Neural cell (in vitro differentiated cells): ENCODE measurements at regions not wholly inside any gene's neighbourhood (a gene's known extent, or its start where the extent isn't known, plus 50 kb on each side); places are given as distances from the start of the nearest gene placed in this dataset.

Source experiments
- H2AFZ ChIP-seq: fragments of 200-600, 300-800 bp; sonication (generic), shearing (Covaris generic); 2 replicates; pipeline ENCODE4 v1.6.0; 2014; ENCODE audit warnings: low read depth, mild to moderate bottlenecking, antibody characterized with exemption, low read length, moderate library complexity
- H3F3A ChIP-seq: fragments of 200-600 bp; shearing (Covaris generic); 2 replicates; pipeline ENCODE4 v1.6.1; 2016; ENCODE audit warnings: mild to moderate bottlenecking, moderate library complexity, mixed read lengths, antibody characterized with exemption, low read length; ENCODE audit not compliant: insufficient read depth, poor library complexity, severe bottlenecking
- H3K27ac ChIP-seq: fragments of 200-600, 300-800 bp; sonication (generic), shearing (Covaris generic); 2 replicates; pipeline ENCODE4 v1.5.1; 2014; ENCODE audit warnings: mild to moderate bottlenecking, low read length, moderate library complexity
- H3K27me3 ChIP-seq: fragments of 300-800, 200-600 bp; sonication (generic), shearing (Covaris generic); 2 replicates; pipeline ENCODE4 v1.6.0; 2014; ENCODE audit warnings: mild to moderate bottlenecking, low read depth, low read length, moderate library complexity; ENCODE audit not compliant: insufficient read depth
- H3K36me3 ChIP-seq: fragments of 300-800, 200-600 bp; sonication (generic), shearing (Covaris generic); 2 replicates; pipeline ENCODE4 v1.5.1; 2014; ENCODE audit warnings: mild to moderate bottlenecking, antibody characterized with exemption, low read length, moderate library complexity; ENCODE audit not compliant: insufficient read depth
- H3K4me2 ChIP-seq: fragments of 300-800, 200-600 bp; sonication (generic), shearing (Covaris generic); 2 replicates; pipeline ENCODE4 v1.6.0; 2014; ENCODE audit warnings: mild to moderate bottlenecking, low read length
- H3K4me3 ChIP-seq: fragments of 300-800, 200-600 bp; sonication (generic), shearing (Covaris generic); 2 replicates; pipeline ENCODE4 v1.5.1; 2014; ENCODE audit warnings: mild to moderate bottlenecking, low read length, moderate library complexity
- H3K79me2 ChIP-seq: fragments of 200-600 bp; shearing (Covaris generic); replicated peaks from 2 replicates; pipeline ENCODE4 v1.6.0; 2014; ENCODE audit warnings: mild to moderate bottlenecking, low read length, moderate library complexity; ENCODE audit not compliant: insufficient read depth
- H3K9ac ChIP-seq: fragments of 300-800, 200-600 bp; sonication (generic), shearing (Covaris generic); 2 replicates; pipeline ENCODE4 v1.6.1; 2016; ENCODE audit warnings: mild to moderate bottlenecking, low read length, mixed read lengths
- H3K9me2 ChIP-seq: fragments of 200-600 bp; shearing (Covaris generic); 2 replicates; pipeline ENCODE4 v1.6.1; 2016; ENCODE audit warnings: mild to moderate bottlenecking, low read length, mixed read lengths; ENCODE audit not compliant: insufficient read depth
- H3K9me3 ChIP-seq: fragments of 200-600, 300-800 bp; sonication (generic), shearing (Covaris generic); 2 replicates; pipeline ENCODE4 v1.6.1; 2016; ENCODE audit warnings: mild to moderate bottlenecking, mixed run types, low read length, moderate library complexity, mixed read lengths
- H4K20me1 ChIP-seq: fragments of 200-600 bp; shearing (Covaris generic); 2 replicates; pipeline ENCODE4 v1.6.1; 2016; ENCODE audit warnings: mild to moderate bottlenecking, mixed run types; ENCODE audit not compliant: insufficient read depth
- EP300 ChIP-seq: fragments of 450-650 bp; conservative IDR thresholded peaks from 2 replicates; pipeline ENCODE4 v1.6.1; 2014; ENCODE audit warnings: antibody characterized with exemption, mild to moderate bottlenecking, moderate library complexity; ENCODE audit not compliant: poor library complexity, severe bottlenecking
- EZH2 ChIP-seq: fragments of 200-600, 300-800 bp; shearing (Covaris generic), sonication (generic); IDR thresholded peaks from 2 replicates; pipeline ENCODE4 v1.6.1; 2014; ENCODE audit warnings: antibody characterized with exemption, low read length, borderline replicate concordance, mild to moderate bottlenecking; ENCODE audit not compliant: insufficient read depth, poor library complexity, severe bottlenecking
- MXI1 ChIP-seq: fragments of 450-650 bp; conservative IDR thresholded peaks from 2 replicates; pipeline ENCODE4 v1.6.1; 2014; ENCODE audit warnings: antibody characterized with exemption, mild to moderate bottlenecking; ENCODE audit not compliant: poor library complexity, severe bottlenecking
- POLR2AphosphoS5 ChIP-seq: IDR thresholded peaks from 2 replicates; pipeline ENCODE4 v1.6.1; 2012
- RAD21 ChIP-seq: fragments of 450-650 bp; conservative IDR thresholded peaks from 2 replicates; pipeline ENCODE4 v1.6.1; 2014; ENCODE audit warnings: antibody characterized with exemption, mild to moderate bottlenecking, moderate library complexity
- REST ChIP-seq: IDR thresholded peaks from 2 replicates; pipeline ENCODE4 v1.6.1; 2012; ENCODE audit warnings: borderline replicate concordance
- SMC3 ChIP-seq: fragments of 450-650 bp; conservative IDR thresholded peaks from 2 replicates; pipeline ENCODE4 v1.6.1; 2014; ENCODE audit warnings: antibody characterized with exemption, mild to moderate bottlenecking, moderate library complexity; ENCODE audit not compliant: poor library complexity
- TAF1 ChIP-seq: IDR thresholded peaks from 2 replicates; pipeline ENCODE4 v1.6.1; 2012; ENCODE audit warnings: low read depth
- TF ChIP-seq, protein P1 (sequence below): fragments of 450-650 bp; IDR thresholded peaks from 2 replicates; pipeline ENCODE4 v1.5.1; 2014; ENCODE audit warnings: antibody characterized with exemption, mild to moderate bottlenecking, moderate library complexity; ENCODE audit not compliant: poor library complexity, severe bottlenecking

- H3K27me3 ChIP-seq, result no peaks in the 10 kb centered on the region
- H3K9me3 ChIP-seq, result no peaks in the 10 kb centered on the region
- no peak overlapping the region for H3K27ac ChIP-seq
- H3K36me3 ChIP-seq, result no peaks in the 10 kb centered on the region
- H3K79me2 ChIP-seq, result no peaks in the 10 kb centered on the region
- no peak for TF ChIP-seq REST
- TF ChIP-seq EP300, result no peak
- TF ChIP-seq, protein P1, sequence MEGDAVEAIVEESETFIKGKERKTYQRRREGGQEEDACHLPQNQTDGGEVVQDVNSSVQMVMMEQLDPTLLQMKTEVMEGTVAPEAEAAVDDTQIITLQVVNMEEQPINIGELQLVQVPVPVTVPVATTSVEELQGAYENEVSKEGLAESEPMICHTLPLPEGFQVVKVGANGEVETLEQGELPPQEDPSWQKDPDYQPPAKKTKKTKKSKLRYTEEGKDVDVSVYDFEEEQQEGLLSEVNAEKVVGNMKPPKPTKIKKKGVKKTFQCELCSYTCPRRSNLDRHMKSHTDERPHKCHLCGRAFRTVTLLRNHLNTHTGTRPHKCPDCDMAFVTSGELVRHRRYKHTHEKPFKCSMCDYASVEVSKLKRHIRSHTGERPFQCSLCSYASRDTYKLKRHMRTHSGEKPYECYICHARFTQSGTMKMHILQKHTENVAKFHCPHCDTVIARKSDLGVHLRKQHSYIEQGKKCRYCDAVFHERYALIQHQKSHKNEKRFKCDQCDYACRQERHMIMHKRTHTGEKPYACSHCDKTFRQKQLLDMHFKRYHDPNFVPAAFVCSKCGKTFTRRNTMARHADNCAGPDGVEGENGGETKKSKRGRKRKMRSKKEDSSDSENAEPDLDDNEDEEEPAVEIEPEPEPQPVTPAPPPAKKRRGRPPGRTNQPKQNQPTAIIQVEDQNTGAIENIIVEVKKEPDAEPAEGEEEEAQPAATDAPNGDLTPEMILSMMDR, result no peak
- H4K20me1 ChIP-seq, result no peaks in the 10 kb centered on the region
- no peak overlapping the region for H3K9ac ChIP-seq
- no peak overlapping the region for H3K4me2 ChIP-seq
- no peak overlapping the region for H3K4me3 ChIP-seq
- H2AFZ ChIP-seq, result no peak overlapping the region
- H3F3A ChIP-seq, result no peaks in the 10 kb centered on the region
- no peaks in the 10 kb centered on the region for H3K9me2 ChIP-seq
These were observed 98.1 kb upstream of the GBE1 start for GRCh38 chr3:81859524-81859923.

GRCh38 chr3:81853431-81853830 lies 92.0 kb upstream of the GBE1 start:
- Histone ChIP-seq H3K4me2 (no peak overlapping the region), H3K27me3 (no peaks in the 10 kb centered on the region), H3K9me2 (no peaks in the 10 kb centered on the region), H3K27ac (no peak overlapping the region), H2AFZ (no peak overlapping the region), H3K79me2 (no peaks in the 10 kb centered on the region), H3F3A (no peaks in the 10 kb centered on the region), H4K20me1 (no peaks in the 10 kb centered on the region), H3K36me3 (no peaks in the 10 kb centered on the region), H3K4me3 (no peak overlapping the region), H3K9ac (no peak overlapping the region), H3K9me3 (no peaks in the 10 kb centered on the region)
- TF ChIP-seq EZH2, result no peak
- TF ChIP-seq EP300, result no peak
- no peak for TF ChIP-seq MXI1
- no peak for TF ChIP-seq TAF1
- TF ChIP-seq REST, result no peak
- no peak for TF ChIP-seq POLR2AphosphoS5
- TF ChIP-seq SMC3, result no peak
- TF ChIP-seq, protein P1, result no peak
- no peak for TF ChIP-seq RAD21
